Hematopoietic multipotent progenitor cell (in vitro differentiated cells): ENCODE measurements at regions not wholly inside any gene's neighbourhood (a gene's known extent, or its start where the extent isn't known, plus 50 kb on each side); places are given as distances from the start of the nearest gene placed in this dataset.

Experiments
- DNase-seq, 3 donors: peaks; one replicate each; pipeline ENCODE4 v3.0.0-alpha.2; 2011 to 2015; ENCODE audit warnings: low read depth in 2 of 3, low spot score in 2 of 3

GRCh38 chr6:15032015-15032414, 213.9 kb upstream of the JARID2 start:
- DNase-seq, result no peak

- DNase-seq, result no peak
Measured at GRCh38 chr6:15033850-15034203, 212.0 kb upstream of the JARID2 start.

GRCh38 chr6:15036690-15037245, 209.1 kb upstream of the JARID2 start:
- DNase-seq, result no peak

GRCh38 chr6:15037253-15037652, 208.6 kb upstream of the JARID2 start:
- DNase-seq, result no peak

- DNase-seq, result no peak
Measured at GRCh38 chr6:15038013-15038791, 207.7 kb upstream of the JARID2 start.

- no peak for DNase-seq
Measured at GRCh38 chr6:15039136-15039535, 206.7 kb upstream of the JARID2 start.

- no peak for DNase-seq
Measured at GRCh38 chr6:15042938-15043337, 202.9 kb upstream of the JARID2 start.

GRCh38 chr6:15044146-15044882, 201.6 kb upstream of the JARID2 start:
- DNase-seq, result no peak

GRCh38 chr6:15044948-15045347, 200.9 kb upstream of the JARID2 start:
- no peak for DNase-seq

GRCh38 chr6:15046751-15047150, 199.1 kb upstream of the JARID2 start:
- no peak for DNase-seq

- no peak for DNase-seq
Measured at GRCh38 chr6:15048367-15048766, 197.5 kb upstream of the JARID2 start.

- peak in 1 of 3 donors; percentile 55 for DNase-seq
Measured at GRCh38 chr6:15058200-15059061, 187.4 kb upstream of the JARID2 start.

GRCh38 chr6:15061180-15061641, 184.7 kb upstream of the JARID2 start:
- no peak for DNase-seq

- DNase-seq, result no peak
Measured at GRCh38 chr6:15061908-15062515, 183.9 kb upstream of the JARID2 start.

GRCh38 chr6:15062516-15063252, 183.2 kb upstream of the JARID2 start:
- DNase-seq, result no peak

GRCh38 chr6:15063253-15063853, 182.5 kb upstream of the JARID2 start:
- peak in 2 of 3 donors; percentile 28 to 71 for DNase-seq

GRCh38 chr6:15065261-15065989, 180.4 kb upstream of the JARID2 start:
- no peak for DNase-seq

GRCh38 chr6:15066089-15066758, 179.6 kb upstream of the JARID2 start:
- DNase-seq, result no peak
